ENCODE measurements at regions not wholly inside any gene's neighbourhood (a gene's known extent, or its start where the extent isn't known, plus 50 kb on each side); places are given as distances from the start of the nearest gene placed in this dataset.

GRCh38 chr22:49419661-49420060 lies 408.0 kb downstream of the BRD1 start:
- H3K9me3 Mint-ChIP-seq (ENCODE audit: insufficient read depth): peaks cover 3% of the 10 kb centered on the region
- H3K9ac ChIP-seq (ENCODE audit: low read length): no peak overlapping the region
- no peaks in the 10 kb centered on the region for H3K4me1 ChIP-seq (ENCODE audit: control insufficient read depth in 2 of 2, insufficient read depth in 2 of 2, low read length in 2 of 2)
- H3K27me3 Mint-ChIP-seq: no peaks in the 10 kb centered on the region
- H3K27me3 ChIP-seq (replicated peaks in 1 of 4; ENCODE audit: control extremely low read depth in 1 of 4, control insufficient read depth in 3 of 4, insufficient read depth in 4 of 4, low read length in 3 of 4): no peaks in the 10 kb centered on the region
- peaks cover 0 to 16% (median 2%) of the 10 kb centered on the region in 3 donors for H3K9me3 ChIP-seq (ENCODE audit: control extremely low read depth in 1 of 3, control insufficient read depth in 2 of 3, insufficient read depth in 1 of 3, low read length in 2 of 3)
- POLR2A ChIA-PET: no interaction called here
- H3K4me3 Mint-ChIP-seq: no peak overlapping the region
- no peaks in the 10 kb centered on the region for H4K20me1 ChIP-seq (ENCODE audit: control insufficient read depth, insufficient read depth, low read length, poor library complexity, severe bottlenecking)
- 100% methylated on average over 2 of the region's 6 CpGs for WGBS (ENCODE audit: insufficient coverage)
- no peak overlapping the region for H3K4me3 ChIP-seq (ENCODE audit: control extremely low read depth in 1 of 5, extremely low read depth in 1 of 5, insufficient read depth in 1 of 5, low read depth in 2 of 5, low read length in 4 of 5)
- H3K27ac Mint-ChIP-seq: no peak overlapping the region
- no peaks in the 10 kb centered on the region for H3K4me1 Mint-ChIP-seq
- H2AFZ ChIP-seq (ENCODE audit: insufficient read depth, low read depth, low read length, poor library complexity, severe bottlenecking): no peak overlapping the region
- CTCF ChIA-PET: no interaction called here
- intact Hi-C loops (cut with micrococcal nuclease): no loop called here
- H3K79me2 ChIP-seq (ENCODE audit: control insufficient read depth, insufficient read depth, low read length): no peaks in the 10 kb centered on the region
- H3K36me3 ChIP-seq (replicated peaks in 1 of 2; ENCODE audit: control extremely low read depth in 1 of 2, control insufficient read depth in 1 of 2, extremely low read depth in 1 of 2, insufficient read depth in 2 of 2, low read length in 1 of 2): no peaks in the 10 kb centered on the region
- no peak overlapping the region for H3K27ac ChIP-seq (ENCODE audit: low read length in 2 of 2)
- TF ChIP-seq CTCF (IDR thresholded peaks at IDR 0.05) (no peak), EZH2 (IDR thresholded peaks at IDR 0.05; ENCODE audit: borderline replicate concordance, insufficient read depth, low read depth, low read length, poor library complexity, severe bottlenecking) (no peak)
- no peak for ATAC-seq (ENCODE audit: low read depth)
- H3K4me2 ChIP-seq (replicated peaks; ENCODE audit: low read depth, low read length, poor library complexity, severe bottlenecking): no peak overlapping the region
- no peak for DNase-seq

- Histone ChIP-seq H3K36me3 (replicated peaks in 1 of 2; ENCODE audit: control extremely low read depth in 1 of 2, control insufficient read depth in 1 of 2, extremely low read depth in 1 of 2, insufficient read depth in 2 of 2, low read length in 1 of 2) (no peaks in the 10 kb centered on the region), H3K4me2 (replicated peaks; ENCODE audit: low read depth, low read length, poor library complexity, severe bottlenecking) (no peak overlapping the region), H3K27ac (ENCODE audit: low read length in 2 of 2) (no peak overlapping the region), H4K20me1 (ENCODE audit: control insufficient read depth, insufficient read depth, low read length, poor library complexity, severe bottlenecking) (no peaks in the 10 kb centered on the region), H3K27me3 (replicated peaks in 1 of 4; ENCODE audit: control extremely low read depth in 1 of 4, control insufficient read depth in 3 of 4, insufficient read depth in 4 of 4, low read length in 3 of 4) (no peaks in the 10 kb centered on the region), H3K9me3 (ENCODE audit: control extremely low read depth in 1 of 3, control insufficient read depth in 2 of 3, insufficient read depth in 1 of 3, low read length in 2 of 3) (peaks cover 0 to 16% (median 2%) of the 10 kb centered on the region in 3 donors), H3K4me3 (ENCODE audit: control extremely low read depth in 1 of 5, extremely low read depth in 1 of 5, insufficient read depth in 1 of 5, low read depth in 2 of 5, low read length in 4 of 5) (no peak overlapping the region), H3K9ac (ENCODE audit: low read length) (no peak overlapping the region), H2AFZ (ENCODE audit: insufficient read depth, low read depth, low read length, poor library complexity, severe bottlenecking) (no peak overlapping the region), H3K4me1 (ENCODE audit: control insufficient read depth in 2 of 2, insufficient read depth in 2 of 2, low read length in 2 of 2) (no peaks in the 10 kb centered on the region), H3K79me2 (ENCODE audit: control insufficient read depth, insufficient read depth, low read length) (no peaks in the 10 kb centered on the region)
- CTCF ChIA-PET: no interaction called here
- POLR2A ChIA-PET: no interaction called here
- TF ChIP-seq CTCF (IDR thresholded peaks at IDR 0.05): no peak
- TF ChIP-seq EZH2 (IDR thresholded peaks at IDR 0.05; ENCODE audit: borderline replicate concordance, insufficient read depth, low read depth, low read length, poor library complexity, severe bottlenecking): no peak
- intact Hi-C loops (cut with micrococcal nuclease): no loop called here
- no peaks in the 10 kb centered on the region for H3K4me1 Mint-ChIP-seq
- no peak overlapping the region for H3K4me3 Mint-ChIP-seq
- no peak for ATAC-seq (ENCODE audit: low read depth)
- no peak overlapping the region for H3K27ac Mint-ChIP-seq
- H3K9me3 Mint-ChIP-seq (ENCODE audit: insufficient read depth): peaks cover 3% of the 10 kb centered on the region
- H3K27me3 Mint-ChIP-seq: peaks cover under 1% of the 10 kb centered on the region
- 94% methylated on average over 9 of the region's 12 CpGs for whole genome bisulfite sequencing (ENCODE audit: insufficient coverage)
- no peak for DNase-seq
These were observed 408.7 kb downstream of the BRD1 start for GRCh38 chr22:49418943-49419342.
